ENCODE measurements at regions not wholly inside any gene's neighbourhood (a gene's known extent, or its start where the extent isn't known, plus 50 kb on each side); places are given as distances from the start of the nearest gene placed in this dataset.

GRCh38 chr2:7661502-7661901 is 744.3 kb downstream of the RNF144A start:
- no peaks in the 10 kb centered on the region for H3K36me3 ChIP-seq (ENCODE audit: control insufficient read depth in 4 of 4, insufficient read depth in 3 of 4, low read depth in 1 of 4, low read length in 3 of 4)
- H3K27ac ChIP-seq (ENCODE audit: low read depth in 1 of 2, low read length in 2 of 2): no peak overlapping the region
- H3K27me3 ChIP-seq (ENCODE audit: control insufficient read depth in 4 of 4, insufficient read depth in 4 of 4, low read length in 3 of 4): no peaks in the 10 kb centered on the region
- no peak overlapping the region for H3K4me3 ChIP-seq (ENCODE audit: low read depth in 1 of 3, low read length in 3 of 3)
- WGBS: 71% methylated on average over 5 of the region's 5 CpGs
- DNase-seq (ENCODE audit: low spot score): no peak
- H3K9ac ChIP-seq (ENCODE audit: low read depth in 1 of 2, low read length in 2 of 2): no peak overlapping the region
- TF ChIP-seq JUND (IDR thresholded peaks at IDR 0.05): no peak
- no peak for TF ChIP-seq ATF3 (IDR thresholded peaks at IDR 0.05)
- no peak for TF ChIP-seq FOXA2 (IDR thresholded peaks at IDR 0.05)
- H3K4me1 ChIP-seq (ENCODE audit: control insufficient read depth in 4 of 4, insufficient read depth in 4 of 4, low read length in 3 of 4): no peaks in the 10 kb centered on the region
- no peaks in the 10 kb centered on the region for H3K9me3 ChIP-seq (ENCODE audit: control insufficient read depth in 4 of 4, low read length in 3 of 4)

GRCh38 chr2:7665880-7666279 is 748.7 kb downstream of the RNF144A start:
- TF ChIP-seq REST (IDR thresholded peaks at IDR 0.05): no peak
- TF ChIP-seq ATF3 (IDR thresholded peaks at IDR 0.05): no peak
- no peak for TF ChIP-seq FOXA1 (IDR thresholded peaks at IDR 0.05)
- TF ChIP-seq MAX (IDR thresholded peaks at IDR 0.05): no peak
- TF ChIP-seq HNF4G (IDR thresholded peaks at IDR 0.05): no peak
- no peak for TF ChIP-seq TAF1 (conservative IDR thresholded peaks at IDR 0.05)
- H3K4me1 ChIP-seq (ENCODE audit: control insufficient read depth in 4 of 4, insufficient read depth in 4 of 4, low read length in 3 of 4): no peaks in the 10 kb centered on the region
- no peaks in the 10 kb centered on the region for H3K9me3 ChIP-seq (ENCODE audit: control insufficient read depth in 4 of 4, low read length in 3 of 4)
- no peak overlapping the region for H3K9ac ChIP-seq (ENCODE audit: low read depth in 1 of 2, low read length in 2 of 2)
- no peaks in the 10 kb centered on the region for H3K27me3 ChIP-seq (ENCODE audit: control insufficient read depth in 4 of 4, insufficient read depth in 4 of 4, low read length in 3 of 4)
- no peak overlapping the region for H3K27ac ChIP-seq (ENCODE audit: low read depth in 1 of 2, low read length in 2 of 2)
- H3K36me3 ChIP-seq (ENCODE audit: control insufficient read depth in 4 of 4, insufficient read depth in 3 of 4, low read depth in 1 of 4, low read length in 3 of 4): no peaks in the 10 kb centered on the region
- no peak for DNase-seq (ENCODE audit: low spot score)
- H3K4me3 ChIP-seq (ENCODE audit: low read depth in 1 of 3, low read length in 3 of 3): no peak overlapping the region
- WGBS: 96% methylated on average over 4 of the region's 4 CpGs

- H3K9ac ChIP-seq (ENCODE audit: low read depth in 1 of 2, low read length in 2 of 2): no peak overlapping the region
- H3K9me3 ChIP-seq (ENCODE audit: control insufficient read depth in 4 of 4, low read length in 3 of 4): no peaks in the 10 kb centered on the region
- no peak overlapping the region for H3K27ac ChIP-seq (ENCODE audit: low read depth in 1 of 2, low read length in 2 of 2)
- 85% methylated on average over 10 of the region's 10 CpGs for WGBS
- no peaks in the 10 kb centered on the region for H3K27me3 ChIP-seq (ENCODE audit: control insufficient read depth in 4 of 4, insufficient read depth in 4 of 4, low read length in 3 of 4)
- H3K4me1 ChIP-seq (ENCODE audit: control insufficient read depth in 4 of 4, insufficient read depth in 4 of 4, low read length in 3 of 4): no peaks in the 10 kb centered on the region
- TF ChIP-seq ATF3 (IDR thresholded peaks at IDR 0.05) (no peak), HNF4G (IDR thresholded peaks at IDR 0.05) (no peak), ZBTB33 (IDR thresholded peaks at IDR 0.05) (no peak), MAX (IDR thresholded peaks at IDR 0.05) (no peak), RAD21 (IDR thresholded peaks at IDR 0.05) (no peak), RXRA (IDR thresholded peaks at IDR 0.05) (no peak), FOXA1 (IDR thresholded peaks at IDR 0.05) (no peak), GABPA (IDR thresholded peaks at IDR 0.05 in 1 of 2, conservative IDR thresholded peaks at IDR 0.05 in 1 of 2) (no peak), JUND (IDR thresholded peaks at IDR 0.05) (no peak), YY1 (IDR thresholded peaks at IDR 0.05) (no peak), HNF4A (conservative IDR thresholded peaks at IDR 0.05) (no peak)
- DNase-seq (ENCODE audit: low spot score): no peak
- no peaks in the 10 kb centered on the region for H3K36me3 ChIP-seq (ENCODE audit: control insufficient read depth in 4 of 4, insufficient read depth in 3 of 4, low read depth in 1 of 4, low read length in 3 of 4)
- H3K4me3 ChIP-seq (ENCODE audit: low read depth in 1 of 3, low read length in 3 of 3): no peak overlapping the region
Observed at GRCh38 chr2:7666596-7667259, 749.5 kb downstream of the RNF144A start.
